Breast epithelium (tissue), 4 donors: ENCODE measurements at regions not wholly inside any gene's neighbourhood (a gene's known extent, or its start where the extent isn't known, plus 50 kb on each side); places are given as distances from the start of the nearest gene placed in this dataset.

Experiments
- DNase-seq, 2 donors: peaks; one replicate each; pipeline ENCODE4 v3.0.0-alpha.2; 2019; ENCODE audit warnings: low spot score in 2 of 2
- H3K27ac ChIP-seq, 2 donors: fragments of 200-600 bp; sonication (generic) in 1 of 2; one replicate each; pipeline ENCODE4 v1.5.1; 2016 to 2019; ENCODE audit warnings: mild to moderate bottlenecking in 1 of 2
- H3K27me3 ChIP-seq, 2 donors: fragments of 200-600 bp; sonication (generic) in 1 of 2; one replicate each; pipeline versions ENCODE4 v1.5.1 to v1.6.0; 2017 to 2019; ENCODE audit warnings: control low read depth in 1 of 2, mild to moderate bottlenecking in 1 of 2
- H3K36me3 ChIP-seq: fragments of 200-600 bp; one replicate; pipeline ENCODE4 v1.5.1; 2019
- H3K4me1 ChIP-seq, 2 donors: fragments of 200-600 bp; sonication (generic); one replicate each; pipeline ENCODE4 v1.5.1; 2016 to 2019; ENCODE audit warnings: control low read depth in 1 of 2
- H3K4me3 ChIP-seq, 3 donors: fragments of 200-600 bp; sonication (generic); 1 replicate in 2 of 3; 2 replicates in 1 of 3; pipeline ENCODE4 v1.5.1; 2016 to 2019; ENCODE audit warnings: mild to moderate bottlenecking in 3 of 3, moderate library complexity in 2 of 3
- H3K9me3 ChIP-seq, 2 donors: fragments of 200-600 bp; sonication (generic) in 1 of 2; one replicate each; pipeline ENCODE4 v1.5.1; 2016 to 2019; ENCODE audit warnings: control low read depth in 1 of 2
- POLR2A ChIP-seq: fragments of 450-650 bp; IDR thresholded peaks from one replicate; pipeline ENCODE4 v1.6.1; 2016; ENCODE audit warnings: antibody characterized with exemption, mild to moderate bottlenecking, moderate library complexity
- POLR2AphosphoS5 ChIP-seq, 3 donors: sonication (generic); formaldehyde crosslinking; IDR thresholded peaks; one replicate each; pipeline ENCODE4 v1.6.1; 2017; ENCODE audit warnings: antibody characterized with exemption in 3 of 3
- intact Hi-C: fragments of 100-400 bp; cut with DNase I; formaldehyde crosslinking; loops from one replicate; pipeline ENCODE4 v1.15.1; 2023; ENCODE audit warnings: low total_unique reads
- TF ChIP-seq, protein P1 (sequence below), 3 donors: fragments of 450-650 bp; IDR thresholded peaks; one replicate each; pipeline ENCODE4 v1.5.1; 2016 to 2017; ENCODE audit warnings: antibody characterized with exemption in 3 of 3, mild to moderate bottlenecking in 3 of 3, moderate library complexity in 3 of 3

DNA sequence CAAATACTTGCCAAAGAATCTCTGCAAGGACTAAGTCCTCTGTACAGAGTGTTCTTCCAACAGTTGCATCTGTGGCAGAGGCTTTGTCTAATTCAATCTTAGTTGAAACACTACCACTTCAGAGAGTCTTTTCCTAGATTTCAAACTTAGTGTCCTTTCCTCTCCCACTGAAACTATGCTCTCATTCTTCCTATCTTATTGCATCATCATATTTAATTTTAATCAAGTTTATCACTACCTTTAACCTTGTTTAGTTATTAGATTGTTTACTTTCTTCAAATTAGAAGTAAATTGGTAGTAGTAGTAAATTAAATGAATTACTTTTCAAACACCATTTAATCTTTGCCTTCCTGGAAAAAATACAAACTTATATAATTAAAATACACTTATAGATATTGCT is 1082.3 kb upstream of the PABPC4L start:
- TF ChIP-seq POLR2A (no peak), POLR2AphosphoS5 (IDR thresholded peaks at IDR 0.05) (no peak)
- TF ChIP-seq, protein P1, sequence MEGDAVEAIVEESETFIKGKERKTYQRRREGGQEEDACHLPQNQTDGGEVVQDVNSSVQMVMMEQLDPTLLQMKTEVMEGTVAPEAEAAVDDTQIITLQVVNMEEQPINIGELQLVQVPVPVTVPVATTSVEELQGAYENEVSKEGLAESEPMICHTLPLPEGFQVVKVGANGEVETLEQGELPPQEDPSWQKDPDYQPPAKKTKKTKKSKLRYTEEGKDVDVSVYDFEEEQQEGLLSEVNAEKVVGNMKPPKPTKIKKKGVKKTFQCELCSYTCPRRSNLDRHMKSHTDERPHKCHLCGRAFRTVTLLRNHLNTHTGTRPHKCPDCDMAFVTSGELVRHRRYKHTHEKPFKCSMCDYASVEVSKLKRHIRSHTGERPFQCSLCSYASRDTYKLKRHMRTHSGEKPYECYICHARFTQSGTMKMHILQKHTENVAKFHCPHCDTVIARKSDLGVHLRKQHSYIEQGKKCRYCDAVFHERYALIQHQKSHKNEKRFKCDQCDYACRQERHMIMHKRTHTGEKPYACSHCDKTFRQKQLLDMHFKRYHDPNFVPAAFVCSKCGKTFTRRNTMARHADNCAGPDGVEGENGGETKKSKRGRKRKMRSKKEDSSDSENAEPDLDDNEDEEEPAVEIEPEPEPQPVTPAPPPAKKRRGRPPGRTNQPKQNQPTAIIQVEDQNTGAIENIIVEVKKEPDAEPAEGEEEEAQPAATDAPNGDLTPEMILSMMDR (IDR thresholded peaks at IDR 0.05): no peak
- no peaks in the 10 kb centered on the region for H3K36me3 ChIP-seq
- H3K4me3 ChIP-seq: no peak overlapping the region
- intact Hi-C loops: no loop called here
- H3K9me3 ChIP-seq: no peaks in the 10 kb centered on the region
- H3K27me3 ChIP-seq: no peaks in the 10 kb centered on the region
- DNase-seq: no peak
- H3K27ac ChIP-seq: no peak overlapping the region
- no peaks in the 10 kb centered on the region for H3K4me1 ChIP-seq

DNA sequence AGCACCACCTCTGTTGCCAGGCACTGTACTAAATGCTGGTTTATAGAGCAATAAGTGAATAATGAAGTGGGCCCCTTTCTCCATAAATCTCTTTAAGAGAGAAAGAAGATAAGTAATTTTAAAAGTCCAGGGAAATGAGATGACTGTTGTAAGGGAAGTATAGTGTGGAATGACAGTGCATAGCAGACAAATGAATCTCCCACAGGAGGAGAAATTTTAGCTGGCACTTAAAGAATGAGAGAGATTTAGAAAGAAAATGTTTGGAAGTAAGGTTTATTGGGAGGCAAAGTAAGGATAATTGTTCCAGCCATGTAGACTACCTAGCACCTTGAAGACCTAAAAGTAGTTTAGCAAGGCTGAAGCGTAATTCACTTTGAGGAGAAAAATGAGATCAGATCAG is 1081.1 kb upstream of the PABPC4L start:
- Histone ChIP-seq H3K36me3 (no peaks in the 10 kb centered on the region), H3K4me3 (no peak overlapping the region), H3K27ac (no peak overlapping the region), H3K9me3 (no peaks in the 10 kb centered on the region), H3K27me3 (no peaks in the 10 kb centered on the region), H3K4me1 (no peaks in the 10 kb centered on the region)
- intact Hi-C loops: no loop called here
- TF ChIP-seq POLR2AphosphoS5 (IDR thresholded peaks at IDR 0.05) (no peak), POLR2A (no peak)
- TF ChIP-seq, protein P1 (IDR thresholded peaks at IDR 0.05): no peak
- DNase-seq: no peak

DNA sequence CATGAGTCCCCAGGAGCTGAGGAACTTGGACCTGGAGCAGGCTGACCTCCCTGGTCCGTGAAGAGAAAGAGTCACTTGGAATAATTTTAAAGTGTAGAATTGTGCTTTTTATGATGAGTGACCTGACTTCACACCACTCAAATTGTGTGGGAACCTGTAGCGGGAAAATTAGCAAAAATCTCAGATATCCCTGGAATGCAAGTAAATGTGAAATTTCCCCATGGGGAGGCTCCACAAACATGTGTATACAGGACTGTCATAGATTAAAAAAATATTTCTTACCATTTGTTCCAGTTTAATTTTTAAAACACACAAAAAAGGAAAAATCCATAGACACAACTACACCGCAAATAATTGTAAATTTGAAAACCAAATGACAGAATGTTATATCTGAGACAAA is 1079.6 kb upstream of the PABPC4L start:
- DNase-seq: no peak
- no peaks in the 10 kb centered on the region for H3K27me3 ChIP-seq
- H3K36me3 ChIP-seq: no peaks in the 10 kb centered on the region
- H3K4me1 ChIP-seq: no peaks in the 10 kb centered on the region
- intact Hi-C loops: no loop called here
- H3K27ac ChIP-seq: no peak overlapping the region
- no peak overlapping the region for H3K4me3 ChIP-seq
- H3K9me3 ChIP-seq: no peaks in the 10 kb centered on the region
- TF ChIP-seq POLR2AphosphoS5 (IDR thresholded peaks at IDR 0.05) (no peak), POLR2A (no peak)
- TF ChIP-seq, protein P1 (IDR thresholded peaks at IDR 0.05): no peak

DNA sequence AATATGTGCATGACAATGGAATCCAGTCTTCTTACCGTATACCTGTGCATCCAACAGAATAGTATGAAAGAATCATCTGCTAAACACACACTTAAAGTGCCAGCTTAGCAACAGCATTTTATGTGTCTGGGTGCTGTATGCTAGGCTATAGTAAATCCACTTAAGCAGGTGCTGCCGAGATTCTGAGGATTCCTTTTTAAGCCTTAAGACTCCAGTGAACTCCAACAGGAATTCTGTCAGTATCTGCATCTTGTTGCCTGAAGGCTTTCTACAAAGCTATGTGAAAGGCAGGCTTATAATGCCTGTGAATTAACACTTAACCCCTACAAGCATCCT is 1076.4 kb upstream of the PABPC4L start:
- H3K4me3 ChIP-seq: no peak overlapping the region
- H3K27ac ChIP-seq: no peak overlapping the region
- TF ChIP-seq, protein P1 (IDR thresholded peaks at IDR 0.05): no peak
- TF ChIP-seq POLR2A (no peak), POLR2AphosphoS5 (IDR thresholded peaks at IDR 0.05) (no peak)
- intact Hi-C loops: no loop called here
- no peaks in the 10 kb centered on the region for H3K36me3 ChIP-seq
- H3K27me3 ChIP-seq: no peaks in the 10 kb centered on the region
- H3K9me3 ChIP-seq: no peaks in the 10 kb centered on the region
- no peaks in the 10 kb centered on the region for H3K4me1 ChIP-seq
- DNase-seq: no peak

DNA sequence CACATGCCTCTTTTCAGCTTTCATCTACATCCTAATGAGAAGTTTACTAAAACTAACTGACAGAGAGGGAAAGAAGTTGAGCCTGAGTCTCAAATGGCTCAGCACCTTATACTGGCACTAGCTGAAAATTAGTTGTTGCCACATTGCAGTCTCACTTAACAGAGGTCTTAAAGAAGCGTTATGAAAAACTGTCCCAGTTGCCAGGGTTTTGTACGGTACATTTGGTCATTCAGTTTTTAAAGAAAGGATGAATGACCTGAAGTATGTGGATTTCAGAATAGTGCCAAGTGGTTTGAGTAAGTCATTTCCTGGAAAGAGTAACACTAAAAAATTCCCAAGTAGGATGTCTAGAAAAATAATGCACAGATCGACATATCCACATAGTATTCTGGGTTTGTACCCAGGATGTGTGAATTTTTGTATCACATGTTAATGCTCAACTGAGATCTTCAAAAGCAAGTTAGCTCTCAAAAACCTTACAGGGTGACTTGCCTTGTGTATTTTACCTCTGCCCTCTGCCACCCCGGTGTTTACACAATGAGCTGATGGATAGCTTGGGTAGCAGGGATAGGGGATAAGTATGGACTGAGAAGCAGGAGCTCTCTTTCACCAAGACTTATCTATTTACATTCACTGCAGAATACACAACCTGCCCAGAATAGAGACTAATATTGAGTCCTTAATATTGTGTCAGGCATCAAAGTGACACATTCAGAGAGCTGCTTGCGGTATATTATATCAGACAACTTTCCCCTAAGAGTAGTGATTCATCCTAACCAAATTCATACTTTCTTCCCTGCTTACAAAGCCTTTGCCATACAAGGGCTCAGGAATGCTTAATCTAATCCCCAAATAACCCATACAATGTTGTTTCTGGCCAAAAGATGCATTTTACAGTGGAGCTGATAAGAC is 1075.7 kb upstream of the PABPC4L start:
- no peaks in the 10 kb centered on the region for H3K27me3 ChIP-seq
- TF ChIP-seq, protein P1 (IDR thresholded peaks at IDR 0.05): no peak
- TF ChIP-seq POLR2A (no peak), POLR2AphosphoS5 (IDR thresholded peaks at IDR 0.05) (no peak)
- no peak for DNase-seq
- intact Hi-C loops: no loop called here
- no peaks in the 10 kb centered on the region for H3K4me1 ChIP-seq
- no peak overlapping the region for H3K4me3 ChIP-seq
- H3K27ac ChIP-seq: no peak overlapping the region
- H3K36me3 ChIP-seq: no peaks in the 10 kb centered on the region
- H3K9me3 ChIP-seq: no peaks in the 10 kb centered on the region
